ENCODE measurements at regions not wholly inside any gene's neighbourhood (a gene's known extent, or its start where the extent isn't known, plus 50 kb on each side); places are given as distances from the start of the nearest gene placed in this dataset.

- peaks cover 22% of the 10 kb centered on the region for H3K9me3 Mint-ChIP-seq
- H3K36me3 ChIP-seq (ENCODE audit: insufficient read depth), result no peaks in the 10 kb centered on the region; the same call in 1 of the 2 replicates
These were observed 120.8 kb upstream of the TNFSF11 start for GRCh38 chr13:42453091-42453645.

More at GRCh38 chr13:42453091-42453645, 120.8 kb upstream of the TNFSF11 start:
- DNase-seq (ENCODE audit: low spot score), result no peak
- H4K20me1 ChIP-seq (replicated peaks; ENCODE audit: insufficient read depth), result no peaks in the 10 kb centered on the region
- TF ChIP-seq EZH2phosphoT487 (IDR thresholded peaks at IDR 0.05; ENCODE audit: unreplicated experiment) (no peak), JUNB (IDR thresholded peaks at IDR 0.05; ENCODE audit: unreplicated experiment) (no peak), ZNF462 (CRISPR knock-in tag; IDR thresholded peaks at IDR 0.05) (no peak), REST (IDR thresholded peaks at IDR 0.05; ENCODE audit: unreplicated experiment) (no peak), CREB1 (CRISPR knock-in tag; IDR thresholded peaks at IDR 0.05; ENCODE audit: low read depth) (no peak), CTCF (conservative IDR thresholded peaks at IDR 0.05; ENCODE audit: low read depth in 2 of 2) (no peak), ETS1 (IDR thresholded peaks at IDR 0.05) (no peak), STAT1 (IDR thresholded peaks at IDR 0.05; ENCODE audit: unreplicated experiment) (no peak), NANOG (IDR thresholded peaks at IDR 0.05; ENCODE audit: borderline replicate concordance) (no peak), ZNF331 (CRISPR knock-in tag; IDR thresholded peaks at IDR 0.05; ENCODE audit: low read depth) (no peak), POLR2AphosphoS5 (IDR thresholded peaks at IDR 0.05; ENCODE audit: low read depth) (no peak), EZH2 (IDR thresholded peaks at IDR 0.05; ENCODE audit: low read depth, unreplicated experiment) (no peak), ZNF114 (CRISPR knock-in tag; IDR thresholded peaks at IDR 0.05) (no peak)
- no peak overlapping the region for H3K4me3 ChIP-seq
- H3K79me2 ChIP-seq (replicated peaks; ENCODE audit: insufficient read depth), result no peaks in the 10 kb centered on the region
- H3K27ac ChIP-seq (ENCODE audit: low read depth), result no peak overlapping the region
- H3K4me1 ChIP-seq (ENCODE audit: insufficient read depth), result no peaks in the 10 kb centered on the region
- no peak overlapping the region for H3K27ac Mint-ChIP-seq
- no peaks in the 10 kb centered on the region for H3K27me3 Mint-ChIP-seq (ENCODE audit: insufficient read depth, low read depth, poor library complexity)
- no peaks in the 10 kb centered on the region for H3F3A ChIP-seq (replicated peaks; ENCODE audit: low read depth)
- H3K27me3 ChIP-seq (ENCODE audit: insufficient read depth), result no peaks in the 10 kb centered on the region
- H2AFZ ChIP-seq, result no peak overlapping the region
- H3K4me1 Mint-ChIP-seq, result no peaks in the 10 kb centered on the region
- H3K9me2 ChIP-seq (ENCODE audit: insufficient read depth), result peaks cover 12% of the 10 kb centered on the region; the same call in 1 of the 2 replicates
- ATAC-seq, result no peak
- H3K4me3 Mint-ChIP-seq, result no peak overlapping the region
- peaks cover 13% of the 10 kb centered on the region; the same call in 2 of the 3 replicates for H3K36me3 Mint-ChIP-seq (ENCODE audit: low read depth)
- no peak overlapping the region for H3K4me2 ChIP-seq
